SU-DHL-6 (cell line): ENCODE measurements at regions not wholly inside any gene's neighbourhood (a gene's known extent, or its start where the extent isn't known, plus 50 kb on each side); places are given as distances from the start of the nearest gene placed in this dataset.

Experiments
- H2AFZ ChIP-seq: fragments of 200-600 bp; sonication (generic); 2 replicates; pipeline ENCODE4 v1.6.1; 2014; ENCODE audit warnings: low read depth, mild to moderate bottlenecking, moderate library complexity, mixed read lengths, antibody characterized with exemption, low read length; ENCODE audit not compliant: severe bottlenecking
- H3F3A ChIP-seq: fragments of 200-600 bp; shearing (Covaris generic); 2 replicates; pipeline ENCODE4 v1.6.0; 2016; ENCODE audit warnings: antibody characterized with exemption, mild to moderate bottlenecking; ENCODE audit not compliant: insufficient read depth
- H3K27ac ChIP-seq: fragments of 200-600 bp; sonication (generic); 2 replicates; pipeline ENCODE4 v1.5.1; 2016; ENCODE audit warnings: low read depth, mild to moderate bottlenecking, low read length, moderate library complexity, mixed read lengths
- H3K27me3 ChIP-seq: fragments of 200-600 bp; sonication (generic), shearing (Covaris generic); 2 replicates; pipeline ENCODE4 v1.6.0; 2014; ENCODE audit warnings: mild to moderate bottlenecking, low read length
- H3K36me3 ChIP-seq: fragments of 200-600 bp; sonication (generic); 2 replicates; pipeline ENCODE4 v1.6.1; 2014; ENCODE audit warnings: mild to moderate bottlenecking, low read length, mixed read lengths
- H3K4me2 ChIP-seq: fragments of 300-600, 200-600 bp; shearing (Covaris generic), sonication (generic); 2 replicates; pipeline ENCODE4 v1.6.0; 2014; ENCODE audit warnings: low read length, low read depth, mild to moderate bottlenecking; ENCODE audit not compliant: poor library complexity, severe bottlenecking
- H3K4me3 ChIP-seq: fragments of 200-600 bp; sonication (generic); 2 replicates; pipeline ENCODE4 v1.5.1; 2014; ENCODE audit warnings: antibody characterized with exemption, low read length, mild to moderate bottlenecking, mixed read lengths; ENCODE audit not compliant: insufficient read depth, poor library complexity, severe bottlenecking
- H3K79me2 ChIP-seq: fragments of 200-600 bp; sonication (generic); 2 replicates; pipeline ENCODE4 v1.6.1; 2014; ENCODE audit warnings: mild to moderate bottlenecking, low read length, moderate library complexity; ENCODE audit not compliant: insufficient read depth
- H3K9ac ChIP-seq: fragments of 200-600 bp; sonication (generic); 2 replicates; pipeline ENCODE4 v1.7.0; 2014; ENCODE audit warnings: mild to moderate bottlenecking, low read length
- H3K9me2 ChIP-seq: fragments of 200-600 bp; sonication (generic); replicated peaks from 2 replicates; pipeline ENCODE4 v1.6.1; 2014; ENCODE audit warnings: low read length; ENCODE audit not compliant: insufficient read depth
- H3K9me3 ChIP-seq: fragments of 200-600 bp; sonication (generic); 2 replicates; pipeline ENCODE4 v1.6.1; 2014; ENCODE audit warnings: low read length, mixed read lengths; ENCODE audit not compliant: insufficient read depth
- H4K20me1 ChIP-seq: fragments of 200-600 bp; sonication (generic); 2 replicates; pipeline ENCODE4 v1.6.1; 2014; ENCODE audit warnings: low read depth, mild to moderate bottlenecking, antibody characterized with exemption, low read length, moderate library complexity, mixed read lengths
- EZH2phosphoT487 ChIP-seq: fragments of 200-600 bp; sonication (generic), shearing (Covaris generic); conservative IDR thresholded peaks from 2 replicates; pipeline ENCODE4 v1.6.1; 2018; ENCODE audit warnings: mild to moderate bottlenecking, antibody characterized with exemption, low read length, moderate library complexity, mixed read lengths
- TF ChIP-seq, protein P1 (sequence below): fragments of 200-600 bp; sonication (generic); IDR thresholded peaks from one replicate; pipeline ENCODE4 v1.5.1; 2017; ENCODE audit warnings: antibody characterized with exemption, mild to moderate bottlenecking, low read length, moderate library complexity; ENCODE audit not compliant: insufficient read depth, poor library complexity, severe bottlenecking

DNA sequence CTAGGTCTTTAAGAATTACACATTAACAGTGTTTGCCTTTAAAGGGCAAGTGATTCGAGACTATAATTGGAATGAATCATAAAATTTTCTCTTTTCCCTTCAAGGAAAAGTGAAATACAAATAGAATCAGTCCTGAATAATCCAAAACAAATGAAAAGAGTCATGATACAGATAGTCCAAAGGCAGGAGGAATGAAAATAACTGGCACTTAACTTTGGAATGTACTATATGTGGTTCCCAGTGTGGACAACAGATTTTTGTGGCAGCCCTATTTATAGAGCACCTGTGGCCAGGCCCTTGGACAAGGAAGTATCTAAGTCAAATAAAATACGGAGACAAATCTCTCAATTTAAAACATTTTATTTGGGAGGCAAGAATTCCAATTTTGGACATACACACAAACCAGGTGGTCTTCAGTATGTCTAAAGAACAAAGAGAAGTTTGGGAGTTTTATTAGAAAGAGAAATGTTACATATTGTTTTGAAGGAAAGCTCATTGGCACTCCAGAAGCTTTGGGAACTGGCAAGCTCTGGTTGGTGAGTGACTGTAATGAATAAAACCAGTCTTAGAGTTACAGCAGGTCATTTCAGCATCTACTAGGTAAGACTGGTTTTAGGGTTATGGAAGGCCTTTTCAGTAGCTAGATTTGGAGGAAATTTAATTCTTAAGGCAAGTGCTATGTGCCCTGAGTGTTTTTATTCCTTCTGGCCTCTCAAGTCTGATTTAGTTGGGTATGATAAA is 116.0 kb upstream of the PAM start:
- no peak overlapping the region for H2AFZ ChIP-seq
- no peaks in the 10 kb centered on the region for H3K79me2 ChIP-seq
- no peaks in the 10 kb centered on the region for H3K36me3 ChIP-seq
- H3K27me3 ChIP-seq = no peaks in the 10 kb centered on the region
- H3K9me3 ChIP-seq = no peaks in the 10 kb centered on the region
- no peak overlapping the region for H3K27ac ChIP-seq
- no peak overlapping the region for H3K4me2 ChIP-seq
- H3K9me2 ChIP-seq = no peaks in the 10 kb centered on the region
- no peak overlapping the region for H3K9ac ChIP-seq
- H3K4me3 ChIP-seq = no peak overlapping the region
- no peaks in the 10 kb centered on the region for H3F3A ChIP-seq
- H4K20me1 ChIP-seq = no peaks in the 10 kb centered on the region
- TF ChIP-seq, protein P1, sequence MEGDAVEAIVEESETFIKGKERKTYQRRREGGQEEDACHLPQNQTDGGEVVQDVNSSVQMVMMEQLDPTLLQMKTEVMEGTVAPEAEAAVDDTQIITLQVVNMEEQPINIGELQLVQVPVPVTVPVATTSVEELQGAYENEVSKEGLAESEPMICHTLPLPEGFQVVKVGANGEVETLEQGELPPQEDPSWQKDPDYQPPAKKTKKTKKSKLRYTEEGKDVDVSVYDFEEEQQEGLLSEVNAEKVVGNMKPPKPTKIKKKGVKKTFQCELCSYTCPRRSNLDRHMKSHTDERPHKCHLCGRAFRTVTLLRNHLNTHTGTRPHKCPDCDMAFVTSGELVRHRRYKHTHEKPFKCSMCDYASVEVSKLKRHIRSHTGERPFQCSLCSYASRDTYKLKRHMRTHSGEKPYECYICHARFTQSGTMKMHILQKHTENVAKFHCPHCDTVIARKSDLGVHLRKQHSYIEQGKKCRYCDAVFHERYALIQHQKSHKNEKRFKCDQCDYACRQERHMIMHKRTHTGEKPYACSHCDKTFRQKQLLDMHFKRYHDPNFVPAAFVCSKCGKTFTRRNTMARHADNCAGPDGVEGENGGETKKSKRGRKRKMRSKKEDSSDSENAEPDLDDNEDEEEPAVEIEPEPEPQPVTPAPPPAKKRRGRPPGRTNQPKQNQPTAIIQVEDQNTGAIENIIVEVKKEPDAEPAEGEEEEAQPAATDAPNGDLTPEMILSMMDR = no peak
- TF ChIP-seq EZH2phosphoT487 = no peak

DNA sequence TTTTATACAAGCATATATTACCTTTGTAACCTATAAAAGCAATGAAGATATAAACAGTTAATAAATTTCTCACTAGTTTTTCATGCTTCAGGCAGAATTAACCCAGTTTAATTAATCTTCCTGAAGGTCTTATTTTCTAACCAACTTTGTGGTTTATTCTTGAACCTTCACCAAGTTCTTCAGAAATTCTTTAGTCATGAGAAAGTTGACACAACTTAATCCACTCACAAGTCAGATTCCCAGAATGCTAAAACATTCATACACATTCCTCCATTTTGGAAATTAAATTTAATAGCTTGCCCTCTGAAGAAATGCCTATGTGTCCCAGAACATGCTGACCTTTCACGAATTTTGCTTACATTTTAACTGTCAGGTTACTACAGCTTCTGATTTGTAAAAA is 105.4 kb upstream of the PAM start:
- Histone ChIP-seq H3K4me3 (no peak overlapping the region), H3K9me2 (no peaks in the 10 kb centered on the region; the same call in 1 of the 2 replicates), H3F3A (no peaks in the 10 kb centered on the region), H3K9me3 (no peaks in the 10 kb centered on the region), H3K36me3 (no peaks in the 10 kb centered on the region), H3K4me2 (no peak overlapping the region), H2AFZ (no peak overlapping the region), H3K79me2 (no peaks in the 10 kb centered on the region), H3K27me3 (no peaks in the 10 kb centered on the region), H4K20me1 (no peaks in the 10 kb centered on the region), H3K9ac (no peak overlapping the region), H3K27ac (no peak overlapping the region)
- TF ChIP-seq, protein P1 = no peak
- no peak for TF ChIP-seq EZH2phosphoT487

DNA sequence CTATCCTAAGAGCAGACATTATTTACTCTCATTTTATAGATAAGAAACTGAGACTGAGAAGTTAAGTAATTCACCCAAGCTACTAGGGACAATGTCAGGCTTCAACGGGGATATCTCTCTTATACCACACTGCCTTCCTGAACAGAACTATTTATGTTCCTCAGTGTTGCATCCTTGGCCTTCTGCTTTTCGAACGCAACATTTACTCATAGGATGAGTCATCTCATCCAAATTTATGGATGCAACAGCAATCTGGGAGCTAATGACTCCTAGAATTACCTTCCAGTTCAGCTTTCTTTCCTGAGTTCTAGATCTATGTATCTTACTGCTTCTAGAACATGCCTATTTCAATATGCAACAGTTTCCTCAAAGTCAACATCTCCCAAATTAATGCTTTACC is 103.6 kb upstream of the PAM start:
- no peaks in the 10 kb centered on the region for H3K79me2 ChIP-seq
- H2AFZ ChIP-seq = no peak overlapping the region
- no peak overlapping the region for H3K4me3 ChIP-seq
- no peaks in the 10 kb centered on the region for H3K36me3 ChIP-seq
- TF ChIP-seq, protein P1 = no peak
- no peak for TF ChIP-seq EZH2phosphoT487
- H4K20me1 ChIP-seq = no peaks in the 10 kb centered on the region
- H3K4me2 ChIP-seq = no peak overlapping the region
- H3K27ac ChIP-seq = no peak overlapping the region
- no peak overlapping the region for H3K9ac ChIP-seq
- no peaks in the 10 kb centered on the region for H3K27me3 ChIP-seq
- H3K9me2 ChIP-seq = no peaks in the 10 kb centered on the region; the same call in 1 of the 2 replicates
- no peaks in the 10 kb centered on the region for H3K9me3 ChIP-seq
- H3F3A ChIP-seq = no peaks in the 10 kb centered on the region
